HEK293 (cell line): ENCODE measurements at regions not wholly inside any gene's neighbourhood (a gene's known extent, or its start where the extent isn't known, plus 50 kb on each side); places are given as distances from the start of the nearest gene placed in this dataset.

Experiments
- CTCF ChIA-PET: fragments of 350-600 bp; formaldehyde crosslinking; extraction: SDS; loops from one replicate; lab custom pipeline; 2021; ENCODE audit warnings: antibody characterized with exemption; lab: Yijun Ruan, JAX
- POLR2A ChIA-PET: fragments of 300-600 bp; formaldehyde crosslinking; extraction: SDS; loops from one replicate; lab custom pipeline; 2020; ENCODE audit warnings: antibody characterized with exemption, inconsistent platforms; lab: Yijun Ruan, JAX
- H3K27ac ChIP-seq: fragments of 200-500 bp; sonication (Bioruptor generic); 2 replicates; pipeline ENCODE4 v1.5.1; 2014; ENCODE audit warnings: low read depth, low read length, control low read depth, inconsistent platforms; ENCODE audit errors: extremely low read depth
- H3K36me3 ChIP-seq, 2 experiments: fragments of 200-500 bp in 1 of 2; sonication (Bioruptor generic) in 1 of 2; 1 replicate in 1 of 2; 2 replicates in 1 of 2; pipeline ENCODE4 v1.5.1; 2014 to 2017; ENCODE audit warnings: inconsistent platforms in 2 of 2, low read length in 2 of 2; ENCODE audit not compliant: control insufficient read depth in 2 of 2, insufficient read depth in 1 of 2
- H3K4me1 ChIP-seq: fragments of 200-500 bp; sonication (Bioruptor generic); 2 replicates; pipeline ENCODE4 v1.5.1; 2014; ENCODE audit warnings: mild to moderate bottlenecking, low read length, inconsistent platforms; ENCODE audit not compliant: control insufficient read depth, insufficient read depth
- H3K4me3 ChIP-seq: 2 replicates; pipeline ENCODE4 v1.5.1; 2011; ENCODE audit warnings: low read depth, mild to moderate bottlenecking, control low read depth, low read length, moderate library complexity
- H3K9me3 ChIP-seq: fragments of 200-500 bp; sonication (Bioruptor generic); 2 replicates; pipeline ENCODE4 v1.5.1; 2014; ENCODE audit warnings: low read depth, low read length, inconsistent platforms; ENCODE audit not compliant: control insufficient read depth, insufficient read depth
- GLIS1 ChIP-seq: fragments of 450-650 bp; formaldehyde crosslinking; IDR thresholded peaks from 2 replicates; pipeline ENCODE4 v1.5.1; 2016; ENCODE audit warnings: missing biosample characterization, missing genetic modification characterization
- HOXA7 ChIP-seq: sonication (generic); formaldehyde crosslinking; IDR thresholded peaks from 2 replicates; pipeline ENCODE4 v1.8.1; 2022; ENCODE audit warnings: missing genetic modification reagents, borderline replicate concordance
- PRDM10 ChIP-seq: fragments of 450-650 bp; formaldehyde crosslinking; IDR thresholded peaks from 2 replicates; pipeline ENCODE4 v1.5.1; 2016; ENCODE audit warnings: missing biosample characterization, missing genetic modification characterization
- PRDM6 ChIP-seq: fragments of 450-650 bp; formaldehyde crosslinking; IDR thresholded peaks from 2 replicates; pipeline ENCODE4 v1.5.1; 2017; ENCODE audit warnings: missing biosample characterization, missing genetic modification characterization
- SP3 ChIP-seq: fragments of 450-650 bp; formaldehyde crosslinking; IDR thresholded peaks from 2 replicates; pipeline ENCODE4 v1.5.1; 2016; ENCODE audit warnings: missing biosample characterization, missing genetic modification characterization
- ZBTB17 ChIP-seq: fragments of 450-650 bp; formaldehyde crosslinking; IDR thresholded peaks from 2 replicates; pipeline ENCODE4 v1.5.1; 2016; ENCODE audit warnings: missing biosample characterization, missing genetic modification characterization
- ZBTB6 ChIP-seq: fragments of 450-650 bp; formaldehyde crosslinking; IDR thresholded peaks from 2 replicates; pipeline ENCODE4 v1.5.1; 2017; ENCODE audit warnings: missing biosample characterization, missing genetic modification characterization
- ZNF18 ChIP-seq: fragments of 450-650 bp; formaldehyde crosslinking; IDR thresholded peaks from 2 replicates; pipeline ENCODE4 v1.5.1; 2016; ENCODE audit warnings: missing biosample characterization, missing genetic modification characterization
- ZNF202 ChIP-seq: fragments of 450-650 bp; formaldehyde crosslinking; IDR thresholded peaks from 2 replicates; pipeline ENCODE4 v1.5.1; 2016; ENCODE audit warnings: missing biosample characterization, missing genetic modification characterization, borderline replicate concordance
- ZNF223 ChIP-seq: fragments of 450-650 bp; formaldehyde crosslinking; IDR thresholded peaks from 2 replicates; pipeline ENCODE4 v1.5.1; 2016; ENCODE audit warnings: missing biosample characterization, missing genetic modification characterization
- ZNF23 ChIP-seq: fragments of 450-650 bp; formaldehyde crosslinking; IDR thresholded peaks from 2 replicates; pipeline ENCODE4 v1.5.1; 2016; ENCODE audit warnings: missing biosample characterization, missing genetic modification characterization, borderline replicate concordance
- ZNF324 ChIP-seq: fragments of 450-650 bp; formaldehyde crosslinking; IDR thresholded peaks from 2 replicates; pipeline ENCODE4 v1.5.1; 2016; ENCODE audit warnings: missing biosample characterization, missing genetic modification characterization
- ZNF391 ChIP-seq: fragments of 450-650 bp; formaldehyde crosslinking; IDR thresholded peaks from 2 replicates; pipeline ENCODE4 v1.5.1; 2016; ENCODE audit warnings: low read depth, missing biosample characterization, missing genetic modification characterization, borderline replicate concordance
- ZNF394 ChIP-seq: fragments of 450-650 bp; formaldehyde crosslinking; IDR thresholded peaks from 2 replicates; pipeline ENCODE4 v1.5.1; 2016; ENCODE audit warnings: missing biosample characterization, missing genetic modification characterization, mild to moderate bottlenecking, moderate library complexity, borderline replicate concordance
- ZNF473 ChIP-seq: fragments of 450-650 bp; formaldehyde crosslinking; IDR thresholded peaks from 2 replicates; pipeline ENCODE4 v1.5.1; 2017; ENCODE audit warnings: missing biosample characterization, missing genetic modification characterization
- ZNF514 ChIP-seq: fragments of 450-650 bp; formaldehyde crosslinking; IDR thresholded peaks from 2 replicates; pipeline ENCODE4 v1.5.1; 2016; ENCODE audit warnings: missing biosample characterization, missing genetic modification characterization
- ZNF621 ChIP-seq: fragments of 450-650 bp; formaldehyde crosslinking; IDR thresholded peaks from 2 replicates; pipeline ENCODE4 v1.5.1; 2017; ENCODE audit warnings: missing biosample characterization, missing genetic modification characterization
- ZNF626 ChIP-seq: fragments of 450-650 bp; sonication (Bioruptor Pico); formaldehyde crosslinking; IDR thresholded peaks from 2 replicates; pipeline ENCODE4 v1.5.1; 2018; ENCODE audit warnings: missing biosample characterization, missing genetic modification characterization, inconsistent platforms
- ZNF837 ChIP-seq: fragments of 450-650 bp; formaldehyde crosslinking; IDR thresholded peaks from 2 replicates; pipeline ENCODE4 v1.5.1; 2016; ENCODE audit warnings: missing biosample characterization, missing genetic modification characterization

DNA sequence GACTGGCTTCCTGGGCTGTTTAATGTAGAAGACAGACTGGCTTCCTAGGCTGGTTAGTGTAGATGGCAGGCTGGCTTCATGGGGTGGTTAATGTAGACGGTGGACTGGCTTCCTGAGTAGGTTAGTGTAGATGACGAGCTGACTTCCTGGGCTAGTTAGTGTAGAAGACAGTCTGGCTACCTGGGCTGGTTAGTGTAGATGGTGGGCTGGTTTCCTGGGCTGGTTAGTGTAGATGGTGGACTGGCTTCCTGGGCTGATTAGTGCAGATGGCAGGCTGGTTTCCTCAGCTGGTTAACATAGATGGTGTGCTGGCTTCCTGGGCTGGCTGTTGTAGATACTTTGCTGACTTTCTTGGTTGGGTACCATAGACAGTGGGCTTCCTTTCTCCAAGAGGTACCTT, 122.9 kb upstream of the PPP2R2D start:
- TF ChIP-seq ZNF394 (tag by site-specific recombination) (no peak), ZNF621 (tag by site-specific recombination) (no peak), ZBTB17 (tag by site-specific recombination) (no peak), ZNF223 (no peak), PRDM6 (no peak), ZNF324 (tag by site-specific recombination) (no peak), HOXA7 (CRISPR knock-in tag) (no peak)
- POLR2A ChIA-PET: no interaction called here
- CTCF ChIA-PET: interaction anchor here (1.1 kb wide), 1 partner anchor 10 kb away, joined by 3 read pairs; no protein-coding TSS in a partner anchor
- no peaks in the 10 kb centered on the region for H3K4me1 ChIP-seq
- peaks cover 2% of the 10 kb centered on the region; the same call in 1 of the 2 replicates for H3K9me3 ChIP-seq
- H3K27ac ChIP-seq: no peak overlapping the region
- no peak overlapping the region for H3K4me3 ChIP-seq
- no peaks in the 10 kb centered on the region for H3K36me3 ChIP-seq

- POLR2A ChIA-PET: no interaction called here
- H3K4me1 ChIP-seq: no peaks in the 10 kb centered on the region
- peaks cover 2% of the 10 kb centered on the region; the same call in 1 of the 2 replicates for H3K9me3 ChIP-seq
Measured at GRCh38 chr10:131778385-131778784, 122.4 kb upstream of the PPP2R2D start.

More at GRCh38 chr10:131778385-131778784, 122.4 kb upstream of the PPP2R2D start:
- CTCF ChIA-PET: no interaction called here
- H3K27ac ChIP-seq: no peak overlapping the region
- TF ChIP-seq ZNF514 (tag by site-specific recombination): no peak
- TF ChIP-seq ZNF626 (tag by site-specific recombination): no peak
- TF ChIP-seq PRDM10 (tag by site-specific recombination): no peak
- no peak for TF ChIP-seq ZNF202 (tag by site-specific recombination)
- no peak for TF ChIP-seq ZBTB6 (tag by site-specific recombination)
- TF ChIP-seq ZNF391 (tag by site-specific recombination): no peak
- no peak for TF ChIP-seq ZNF837 (tag by site-specific recombination)
- TF ChIP-seq GLIS1 (tag by site-specific recombination): no peak
- no peak for TF ChIP-seq SP3
- no peak for TF ChIP-seq ZNF473 (tag by site-specific recombination)
- no peak for TF ChIP-seq ZNF18
- no peak for TF ChIP-seq ZNF23 (tag by site-specific recombination)
- H3K36me3 ChIP-seq: no peaks in the 10 kb centered on the region
- H3K4me3 ChIP-seq: no peak overlapping the region
